ENCODE measurements at regions not wholly inside any gene's neighbourhood (a gene's known extent, or its start where the extent isn't known, plus 50 kb on each side); places are given as distances from the start of the nearest gene placed in this dataset.

- TF ChIP-seq CTCF (IDR thresholded peaks at IDR 0.05) (no peak), POLR2A (IDR thresholded peaks at IDR 0.05; ENCODE audit: low read depth) (no peak), POLR2AphosphoS5 (IDR thresholded peaks at IDR 0.05) (no peak), EP300 (IDR thresholded peaks at IDR 0.05) (no peak)
Observed at GRCh38 chr6:95676011-95676628, 98.8 kb downstream of the MANEA start.
